ENCODE measurements at regions not wholly inside any gene's neighbourhood (a gene's known extent, or its start where the extent isn't known, plus 50 kb on each side); places are given as distances from the start of the nearest gene placed in this dataset.

GRCh38 chr15:38614621-38615020 is 50.0 kb upstream of the RASGRP1 start:
- Mint-ChIP-seq H3K4me1 (peaks cover 41 to 45% of the 10 kb centered on the region in 2 donors), H3K27ac (no peak overlapping the region), H3K27me3 (ENCODE audit: low read depth in 3 of 3) (peaks cover 5 to 6% (median 6%) of the 10 kb centered on the region in 3 donors), H3K9me3 (peaks cover 0 to 2% (median 0%) of the 10 kb centered on the region in 6 donors), H3K36me3 (peaks cover 0 to 5% (median 4%) of the 10 kb centered on the region in 3 donors), H3K4me3 (no peak overlapping the region)
- DNase-seq = no peak

DNA sequence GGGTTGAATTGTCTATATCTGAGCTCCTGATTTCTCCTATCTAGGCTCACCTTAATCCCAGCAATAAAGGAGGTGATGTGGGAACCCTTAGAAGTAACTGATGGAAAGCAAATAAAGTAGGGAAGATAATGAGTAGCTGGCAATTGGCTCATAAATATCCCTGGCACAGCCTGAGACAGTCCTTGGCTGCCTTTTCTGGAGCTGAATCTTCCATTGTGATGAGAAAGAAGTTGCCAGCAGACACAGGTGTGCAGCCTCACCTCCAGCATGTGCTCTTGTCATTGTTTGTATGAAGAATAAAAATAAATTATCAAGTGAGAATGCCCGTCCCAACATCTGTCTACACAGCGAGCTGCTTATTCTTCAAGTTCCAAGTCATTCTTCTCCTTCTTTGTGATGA is 53.2 kb upstream of the RASGRP1 start:
- H3K9me3 Mint-ChIP-seq = peaks cover 0 to 2% (median 0%) of the 10 kb centered on the region in 6 donors
- H3K4me3 Mint-ChIP-seq = no peak overlapping the region

GRCh38 chr15:38618242-38618955 is 53.8 kb upstream of the RASGRP1 start:
- DNase-seq = no peak
- Mint-ChIP-seq H3K27ac (peak overlapping the region in 1 of 6 donors; percentile 7), H3K4me1 (peaks cover 41% of the 10 kb centered on the region in 2 donors), H3K4me3 (no peak overlapping the region), H3K9me3 (peaks cover 0 to 2% (median 0%) of the 10 kb centered on the region in 6 donors), H3K36me3 (peaks cover 0 to 5% (median 1%) of the 10 kb centered on the region in 3 donors), H3K27me3 (ENCODE audit: low read depth in 3 of 3) (peaks cover 0 to 6% (median 0%) of the 10 kb centered on the region in 3 donors)

More for the DNA sequence above, 53.2 kb upstream of the RASGRP1 start:
- Mint-ChIP-seq H3K27me3 (ENCODE audit: low read depth in 3 of 3) (peaks cover 0 to 5% (median 0%) of the 10 kb centered on the region in 3 donors), H3K4me1 (peaks cover 41% of the 10 kb centered on the region in 2 donors), H3K27ac (peak overlapping the region in 1 of 6 donors; percentile 7), H3K36me3 (peaks cover 0 to 5% (median 4%) of the 10 kb centered on the region in 3 donors)
- DNase-seq = no peak

DNA sequence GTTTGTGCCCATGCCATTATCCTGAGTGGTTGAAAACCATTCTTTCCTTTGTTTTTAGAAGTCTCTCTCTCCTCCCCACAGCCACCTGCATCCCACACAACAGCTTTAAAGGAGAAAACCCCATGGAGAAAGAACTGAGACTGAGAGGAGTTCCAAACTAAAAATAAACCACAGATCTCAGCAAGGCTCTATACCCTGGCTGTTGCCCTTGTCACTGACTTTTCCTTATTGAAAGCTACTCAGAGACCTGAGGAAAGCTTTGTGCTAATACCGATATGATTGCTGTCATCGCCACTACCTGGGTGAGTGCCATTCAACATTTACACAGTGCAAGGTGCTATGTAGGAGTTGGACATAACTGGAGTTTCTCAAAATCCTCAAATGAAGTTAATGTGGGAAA is 55.5 kb upstream of the RASGRP1 start:
- peaks cover 0 to 5% (median 0%) of the 10 kb centered on the region in 3 donors for H3K36me3 Mint-ChIP-seq
- no peak for DNase-seq
- peaks cover 0 to 4% (median 0%) of the 10 kb centered on the region in 3 donors for H3K27me3 Mint-ChIP-seq (ENCODE audit: low read depth in 3 of 3)
- H3K9me3 Mint-ChIP-seq = no peaks in the 10 kb centered on the region
- H3K4me3 Mint-ChIP-seq = no peak overlapping the region
- peak overlapping the region in 1 of 6 donors; percentile 40 for H3K27ac Mint-ChIP-seq
- peaks cover 40 to 41% of the 10 kb centered on the region in 2 donors for H3K4me1 Mint-ChIP-seq

- peaks cover 0 to 5% (median 0%) of the 10 kb centered on the region in 3 donors for H3K36me3 Mint-ChIP-seq
- peak overlapping the region in 4 of 6 donors; percentile 13 to 77 (median 26) for H3K27ac Mint-ChIP-seq
- peaks cover 38 to 42% of the 10 kb centered on the region in 2 donors for H3K4me1 Mint-ChIP-seq
- DNase-seq = no peak
- no peaks in the 10 kb centered on the region for H3K9me3 Mint-ChIP-seq
- peak overlapping the region in 1 of 5 donors; percentile 51 for H3K4me3 Mint-ChIP-seq
- H3K27me3 Mint-ChIP-seq (ENCODE audit: low read depth in 3 of 3) = peaks cover 0 to 4% (median 0%) of the 10 kb centered on the region in 3 donors
These were observed 56.4 kb upstream of the RASGRP1 start for GRCh38 chr15:38620851-38621594.

DNA sequence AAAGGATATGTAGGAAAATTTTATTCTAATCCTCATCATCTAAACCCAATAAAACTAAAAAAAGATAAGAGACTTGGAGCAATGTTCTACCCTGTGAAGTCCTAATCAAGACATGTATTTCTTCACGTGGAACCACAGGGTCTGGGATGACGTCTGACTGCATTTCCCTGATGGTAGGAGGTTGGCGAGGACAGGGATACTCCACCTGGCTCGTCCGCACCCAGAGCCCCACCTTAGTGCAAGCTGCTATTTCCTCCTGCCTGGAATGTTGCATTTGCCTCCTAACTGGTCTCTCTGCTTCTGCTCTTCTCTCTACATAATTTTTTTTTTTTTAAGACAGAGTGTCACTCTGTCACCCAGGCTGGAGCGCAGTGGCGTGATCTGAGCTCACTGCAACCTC is 57.7 kb upstream of the RASGRP1 start:
- Mint-ChIP-seq H3K27ac (peak overlapping the region in 4 of 6 donors; percentile 74 to 86 (median 80)), H3K4me1 (peaks cover 46 to 50% of the 10 kb centered on the region in 2 donors), H3K4me3 (peak overlapping the region in 1 of 5 donors; percentile 38)

DNA sequence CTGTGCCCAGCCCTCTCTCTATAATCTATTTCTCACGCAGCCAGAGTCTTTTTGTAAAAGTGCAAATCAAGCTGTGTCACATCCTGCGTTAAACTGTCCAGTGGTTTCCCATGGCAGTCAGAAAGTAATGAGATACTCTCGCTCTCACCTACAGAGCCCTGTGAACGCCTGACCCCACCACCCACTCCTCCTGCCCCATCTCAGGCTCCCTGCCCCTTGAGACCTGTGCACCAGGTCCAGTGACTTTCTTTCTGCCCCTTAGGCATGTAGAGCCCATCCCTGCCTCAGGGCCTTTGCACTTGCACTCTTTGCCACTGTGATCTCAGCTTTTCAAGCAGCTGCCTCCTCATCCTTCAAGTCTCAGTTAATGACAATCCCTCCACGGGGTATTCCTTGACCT is 58.3 kb upstream of the RASGRP1 start:
- H3K4me3 Mint-ChIP-seq = peak overlapping the region in 2 of 5 donors; percentile 51 to 64
- peaks cover 46 to 50% of the 10 kb centered on the region in 2 donors for H3K4me1 Mint-ChIP-seq
- peak overlapping the region in 5 of 6 donors; percentile 74 to 86 (median 79) for H3K27ac Mint-ChIP-seq
- peak in 2 of 3 donors; percentile 15 to 19 for DNase-seq
- H3K9me3 Mint-ChIP-seq = no peaks in the 10 kb centered on the region
- H3K27me3 Mint-ChIP-seq (ENCODE audit: low read depth in 3 of 3) = peaks cover 0 to 6% (median 0%) of the 10 kb centered on the region in 3 donors
- H3K36me3 Mint-ChIP-seq = peaks cover 0 to 5% (median 0%) of the 10 kb centered on the region in 3 donors

More for the DNA sequence above, 57.7 kb upstream of the RASGRP1 start:
- H3K27me3 Mint-ChIP-seq (ENCODE audit: low read depth in 3 of 3) = peaks cover 0 to 6% (median 0%) of the 10 kb centered on the region in 3 donors
- peaks cover 0 to 5% (median 0%) of the 10 kb centered on the region in 3 donors for H3K36me3 Mint-ChIP-seq
- no peak for DNase-seq
- H3K9me3 Mint-ChIP-seq = no peaks in the 10 kb centered on the region

- Mint-ChIP-seq H3K27ac (peak overlapping the region in 4 of 6 donors; percentile 5 to 74 (median 70)), H3K36me3 (peaks cover 0 to 3% (median 0%) of the 10 kb centered on the region in 3 donors), H3K4me1 (peaks cover 46 to 50% of the 10 kb centered on the region in 2 donors), H3K4me3 (no peak overlapping the region), H3K9me3 (no peaks in the 10 kb centered on the region), H3K27me3 (ENCODE audit: low read depth in 3 of 3) (peaks cover 0 to 5% (median 1%) of the 10 kb centered on the region in 3 donors)
- no peak for DNase-seq
These were observed 59.1 kb upstream of the RASGRP1 start for GRCh38 chr15:38623744-38624143.

DNA sequence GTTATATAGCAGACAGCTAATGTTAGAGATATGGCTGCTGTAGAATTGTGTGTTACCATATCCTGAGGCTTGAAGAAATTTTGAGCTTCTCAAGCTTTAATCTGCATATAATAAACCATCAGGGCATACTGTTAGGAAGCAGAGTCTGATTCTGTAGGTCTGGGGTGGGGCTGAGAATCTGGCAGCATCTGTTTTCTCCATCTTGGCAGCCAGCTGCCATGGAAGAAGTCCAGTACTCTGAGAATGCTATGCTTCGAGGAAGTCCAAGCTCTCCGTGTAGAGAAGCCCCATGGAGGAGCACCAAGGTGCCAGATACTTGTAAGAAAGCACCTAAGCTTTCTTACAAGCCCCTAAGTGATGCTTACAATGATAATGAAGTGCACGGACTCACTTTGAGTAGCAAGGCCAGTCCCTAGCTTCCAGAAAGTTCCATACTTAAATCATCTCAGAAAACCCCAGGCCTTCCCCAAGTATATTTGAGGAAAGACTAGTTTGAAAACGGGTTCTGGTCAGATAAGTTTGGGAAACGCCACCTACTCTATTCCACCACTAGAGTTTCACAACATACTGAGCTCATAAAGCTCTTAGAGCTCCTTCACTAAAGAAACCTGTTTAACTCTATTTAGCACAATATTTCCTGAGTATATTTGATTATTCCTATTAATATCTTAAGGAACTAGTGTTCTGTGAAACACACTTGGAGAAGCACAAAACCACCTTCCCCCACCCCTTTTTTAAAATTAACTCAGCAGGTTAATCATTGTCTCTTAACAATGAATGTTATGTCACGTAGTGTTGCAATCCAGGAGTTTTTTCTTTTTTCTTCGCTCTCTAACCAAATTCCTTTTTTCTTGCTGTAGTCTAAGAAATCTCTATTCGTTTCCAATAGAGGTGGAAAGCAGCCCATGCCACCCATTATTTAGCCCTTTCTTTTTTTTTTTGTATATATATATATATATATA is 59.9 kb upstream of the RASGRP1 start:
- H3K4me1 Mint-ChIP-seq = peaks cover 46 to 50% of the 10 kb centered on the region in 2 donors
- H3K27me3 Mint-ChIP-seq (ENCODE audit: low read depth in 3 of 3) = peaks cover 0 to 5% (median 3%) of the 10 kb centered on the region in 3 donors
- peak overlapping the region in 1 of 6 donors; percentile 68 for H3K27ac Mint-ChIP-seq
- DNase-seq = no peak
- H3K36me3 Mint-ChIP-seq = no peaks in the 10 kb centered on the region
- H3K9me3 Mint-ChIP-seq = no peaks in the 10 kb centered on the region
- no peak overlapping the region for H3K4me3 Mint-ChIP-seq

GRCh38 chr15:38625886-38626285 is 61.3 kb upstream of the RASGRP1 start:
- H3K27ac Mint-ChIP-seq = peak overlapping the region in 1 of 6 donors; percentile 38
- DNase-seq = no peak
- peaks cover 0 to 5% (median 3%) of the 10 kb centered on the region in 3 donors for H3K27me3 Mint-ChIP-seq (ENCODE audit: low read depth in 3 of 3)
- peaks cover 37 to 38% of the 10 kb centered on the region in 2 donors for H3K4me1 Mint-ChIP-seq
- H3K9me3 Mint-ChIP-seq = no peaks in the 10 kb centered on the region
- H3K4me3 Mint-ChIP-seq = no peak overlapping the region
- H3K36me3 Mint-ChIP-seq = no peaks in the 10 kb centered on the region

- H3K27ac Mint-ChIP-seq = peak overlapping the region in 3 of 6 donors; percentile 16 to 38 (median 18)
- peaks cover 0 to 5% (median 3%) of the 10 kb centered on the region in 3 donors for H3K27me3 Mint-ChIP-seq (ENCODE audit: low read depth in 3 of 3)
- no peaks in the 10 kb centered on the region for H3K36me3 Mint-ChIP-seq
- H3K4me1 Mint-ChIP-seq = peaks cover 31 to 33% of the 10 kb centered on the region in 2 donors
- no peaks in the 10 kb centered on the region for H3K9me3 Mint-ChIP-seq
- no peak overlapping the region for H3K4me3 Mint-ChIP-seq
- DNase-seq = no peak
These were observed 61.9 kb upstream of the RASGRP1 start for GRCh38 chr15:38626443-38627050.

- no peak overlapping the region for H3K4me3 Mint-ChIP-seq
- H3K27ac Mint-ChIP-seq = peak overlapping the region in 1 of 6 donors; percentile 20
- no peak for DNase-seq
- peaks cover 0 to 9% (median 3%) of the 10 kb centered on the region in 3 donors for H3K27me3 Mint-ChIP-seq (ENCODE audit: low read depth in 3 of 3)
- H3K9me3 Mint-ChIP-seq = no peaks in the 10 kb centered on the region
- H3K36me3 Mint-ChIP-seq = no peaks in the 10 kb centered on the region
- peaks cover 19 to 23% of the 10 kb centered on the region in 2 donors for H3K4me1 Mint-ChIP-seq
These were observed 63.2 kb upstream of the RASGRP1 start for GRCh38 chr15:38627689-38628277.
